Stomach (tissue), 8 donors: ENCODE measurements at regions not wholly inside any gene's neighbourhood (a gene's known extent, or its start where the extent isn't known, plus 50 kb on each side); places are given as distances from the start of the nearest gene placed in this dataset.

Source experiments
- DNase-seq, 2 donors: peaks; one replicate each; pipeline versions ENCODE4 v3.0.0 to v3.0.0-alpha.2; 2013 to 2019
- H3K27ac ChIP-seq, 5 donors: fragments of 200-600 bp in 4 of 5; sonication (generic) in 4 of 5; one replicate each; pipeline ENCODE4 v1.5.1; 2013 to 2019; ENCODE audit warnings: mild to moderate bottlenecking in 1 of 5, moderate library complexity in 1 of 5
- H3K27me3 ChIP-seq, 3 donors: fragments of 200-600 bp; sonication (generic); one replicate each; pipeline ENCODE4 v1.5.1; 2017 to 2019; ENCODE audit warnings: mixed run types in 1 of 3
- H3K36me3 ChIP-seq, 4 donors: fragments of 200-600 bp; sonication (generic); 1 replicate in 3 of 4; 2 replicates in 1 of 4; pipeline ENCODE4 v1.5.1; 2016 to 2019
- H3K4me1 ChIP-seq, 4 donors: fragments of 200-600 bp; sonication (generic); one replicate each; pipeline ENCODE4 v1.5.1; 2016 to 2019
- H3K4me3 ChIP-seq, 4 donors: fragments of 200-600 bp; sonication (generic) in 3 of 4; one replicate each; pipeline ENCODE4 v1.5.1; 2016 to 2019; ENCODE audit warnings: mild to moderate bottlenecking in 1 of 4
- H3K9me3 ChIP-seq, 4 donors: fragments of 200-600 bp; sonication (generic); one replicate each; pipeline ENCODE4 v1.5.1; 2016 to 2019
- EP300 ChIP-seq: sonication (generic); formaldehyde crosslinking; IDR thresholded peaks from one replicate; pipeline ENCODE4 v1.6.1; 2017; ENCODE audit warnings: antibody characterized with exemption
- POLR2A ChIP-seq, 4 donors: fragments of 450-650 bp; IDR thresholded peaks; one replicate each; pipeline ENCODE4 v1.6.1; 2016; ENCODE audit warnings: antibody characterized with exemption in 4 of 4, control low read depth in 2 of 4, mild to moderate bottlenecking in 1 of 4, moderate library complexity in 1 of 4
- POLR2AphosphoS5 ChIP-seq, 3 donors: sonication (generic); formaldehyde crosslinking; IDR thresholded peaks; one replicate each; pipeline ENCODE4 v1.6.1; 2016; ENCODE audit warnings: antibody characterized with exemption in 3 of 3
- WGBS, 5 donors: extraction: QIAGEN DNeasy Blood & Tissue Kit in 3 of 5; methylation state at CpG; one replicate each; pipeline versions ENCODE4 v1.1.5 to v1.1.7; 2013 to 2018; 5-methylcytosine and 5-hydroxymethylcytosine counted together
- intact Hi-C: fragments of 100-400 bp; cut with DNase I; formaldehyde crosslinking; loops from one replicate; pipeline ENCODE4 v1.15.1; 2023; ENCODE audit warnings: low total_unique reads
- TF ChIP-seq, protein P1 (sequence below), 7 experiments: fragments of 450-650 bp in 4 of 7; fragments of 200-600 bp in 3 of 7; sonication (generic) in 3 of 7; IDR thresholded peaks; one replicate each; pipeline ENCODE4 v1.5.1; 2016 to 2019; ENCODE audit warnings: antibody characterized with exemption in 7 of 7, control low read depth in 2 of 7, mild to moderate bottlenecking in 1 of 7
- donor health status: healthy with polysubstance abuse.
- donor health status: Bipolar disorder and iron deficiency.
- donor health status: healthy.

DNA sequence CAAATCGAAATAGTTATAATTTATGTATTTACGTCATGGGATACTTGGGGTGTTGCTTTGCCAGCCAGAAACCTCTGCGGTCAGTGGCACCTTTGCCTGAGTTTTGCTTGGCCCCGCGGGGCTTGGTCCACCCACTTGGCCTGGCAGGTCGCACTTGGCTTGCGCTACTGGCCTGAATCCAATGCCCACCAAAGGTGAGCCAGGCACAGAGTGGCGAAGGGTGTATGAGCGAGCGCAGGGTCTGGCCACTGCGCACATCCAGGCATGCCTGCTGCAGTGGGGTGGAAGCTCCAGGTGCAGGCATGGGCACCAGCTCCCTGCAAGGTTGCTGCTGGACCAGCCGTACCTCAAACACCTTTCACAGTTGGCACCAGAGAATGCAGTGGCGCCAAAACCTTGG is 714.6 kb downstream of the CDH9 start:
- Histone ChIP-seq H3K4me3 (no peak overlapping the region), H3K27me3 (no peaks in the 10 kb centered on the region), H3K4me1 (no peaks in the 10 kb centered on the region), H3K36me3 (no peaks in the 10 kb centered on the region), H3K27ac (no peak overlapping the region), H3K9me3 (peaks cover 0 to 26% (median 11%) of the 10 kb centered on the region in 4 donors)
- 89 to 96% (median 93%) methylated on average over 8 to 13 of the region's 13 CpGs for WGBS, 5 donors
- intact Hi-C loops = no loop called here
- DNase-seq = no peak
- TF ChIP-seq, protein P1, sequence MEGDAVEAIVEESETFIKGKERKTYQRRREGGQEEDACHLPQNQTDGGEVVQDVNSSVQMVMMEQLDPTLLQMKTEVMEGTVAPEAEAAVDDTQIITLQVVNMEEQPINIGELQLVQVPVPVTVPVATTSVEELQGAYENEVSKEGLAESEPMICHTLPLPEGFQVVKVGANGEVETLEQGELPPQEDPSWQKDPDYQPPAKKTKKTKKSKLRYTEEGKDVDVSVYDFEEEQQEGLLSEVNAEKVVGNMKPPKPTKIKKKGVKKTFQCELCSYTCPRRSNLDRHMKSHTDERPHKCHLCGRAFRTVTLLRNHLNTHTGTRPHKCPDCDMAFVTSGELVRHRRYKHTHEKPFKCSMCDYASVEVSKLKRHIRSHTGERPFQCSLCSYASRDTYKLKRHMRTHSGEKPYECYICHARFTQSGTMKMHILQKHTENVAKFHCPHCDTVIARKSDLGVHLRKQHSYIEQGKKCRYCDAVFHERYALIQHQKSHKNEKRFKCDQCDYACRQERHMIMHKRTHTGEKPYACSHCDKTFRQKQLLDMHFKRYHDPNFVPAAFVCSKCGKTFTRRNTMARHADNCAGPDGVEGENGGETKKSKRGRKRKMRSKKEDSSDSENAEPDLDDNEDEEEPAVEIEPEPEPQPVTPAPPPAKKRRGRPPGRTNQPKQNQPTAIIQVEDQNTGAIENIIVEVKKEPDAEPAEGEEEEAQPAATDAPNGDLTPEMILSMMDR (IDR thresholded peaks at IDR 0.05) = no peak
- no peak for TF ChIP-seq POLR2AphosphoS5 (IDR thresholded peaks at IDR 0.05)
- no peak for TF ChIP-seq POLR2A (IDR thresholded peaks at IDR 0.05)
- no peak for TF ChIP-seq EP300

DNA sequence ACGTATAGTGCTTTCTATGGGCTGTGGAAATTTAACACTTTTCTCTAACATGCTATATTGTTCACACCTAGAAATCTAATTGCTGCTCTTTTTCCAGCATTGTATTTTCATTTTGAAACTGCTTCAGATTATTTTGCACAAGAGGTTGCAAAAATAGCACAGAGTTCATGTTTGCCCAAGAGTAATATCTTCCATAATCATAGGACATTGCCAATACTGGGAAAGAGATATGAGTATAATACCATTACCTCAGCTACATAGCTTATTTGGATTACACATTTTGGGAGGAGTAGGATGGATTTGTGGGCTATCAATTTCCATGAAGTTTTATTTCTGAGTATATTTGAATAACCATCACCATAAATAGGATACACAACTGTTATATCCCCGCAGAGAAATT is 717.1 kb downstream of the CDH9 start:
- no peak overlapping the region for H3K27ac ChIP-seq
- DNase-seq = no peak
- intact Hi-C loops = no loop called here
- no peaks in the 10 kb centered on the region for H3K36me3 ChIP-seq
- TF ChIP-seq EP300 (no peak), POLR2A (IDR thresholded peaks at IDR 0.05) (no peak), POLR2AphosphoS5 (IDR thresholded peaks at IDR 0.05) (no peak)
- TF ChIP-seq, protein P1 (IDR thresholded peaks at IDR 0.05) = no peak
- H3K4me3 ChIP-seq = no peak overlapping the region
- H3K4me1 ChIP-seq = no peaks in the 10 kb centered on the region
- H3K9me3 ChIP-seq = peaks cover 0 to 24% (median 10%) of the 10 kb centered on the region in 4 donors
- 69 to 82% (median 75%) methylated on average over 2 of the region's 2 CpGs for WGBS, 5 donors
- no peaks in the 10 kb centered on the region for H3K27me3 ChIP-seq

GRCh38 chr5:26310415-26310814 is 728.0 kb downstream of the CDH9 start:
- no peak for DNase-seq
- Histone ChIP-seq H3K27me3 (no peaks in the 10 kb centered on the region), H3K9me3 (no peaks in the 10 kb centered on the region), H3K4me3 (no peak overlapping the region), H3K36me3 (no peaks in the 10 kb centered on the region), H3K4me1 (no peaks in the 10 kb centered on the region), H3K27ac (no peak overlapping the region)
- TF ChIP-seq, protein P1 (IDR thresholded peaks at IDR 0.05) = no peak
- TF ChIP-seq POLR2A (IDR thresholded peaks at IDR 0.05) (no peak), POLR2AphosphoS5 (IDR thresholded peaks at IDR 0.05) (no peak), EP300 (no peak)
- intact Hi-C loops = no loop called here
- WGBS, 5 donors = 47 to 63% (median 56%) methylated on average over 2 of the region's 2 CpGs

GRCh38 chr5:26295541-26295940 is 742.8 kb downstream of the CDH9 start:
- no peak overlapping the region for H3K27ac ChIP-seq
- H3K36me3 ChIP-seq = no peaks in the 10 kb centered on the region
- WGBS, 5 donors = 54 to 88% (median 74%) methylated on average over 1 of the region's 1 CpG
- DNase-seq = no peak
- H3K4me3 ChIP-seq = no peak overlapping the region
- H3K9me3 ChIP-seq = peaks cover 0 to 3% (median 0%) of the 10 kb centered on the region in 4 donors
- TF ChIP-seq POLR2AphosphoS5 (IDR thresholded peaks at IDR 0.05) (no peak), EP300 (no peak), POLR2A (IDR thresholded peaks at IDR 0.05) (no peak)
- TF ChIP-seq, protein P1 (IDR thresholded peaks at IDR 0.05) = no peak
- H3K27me3 ChIP-seq = no peaks in the 10 kb centered on the region
- no peaks in the 10 kb centered on the region for H3K4me1 ChIP-seq
- intact Hi-C loops = no loop called here
